GM19324 (cell line): ENCODE measurements at regions not wholly inside any gene's neighbourhood (a gene's known extent, or its start where the extent isn't known, plus 50 kb on each side); places are given as distances from the start of the nearest gene placed in this dataset.

Experiments used
- ATAC-seq: cut with Tn5 transposase; IDR thresholded peaks from one replicate; pipeline ENCODE4 v1.9.1; 2021; ENCODE audit warnings: mild to moderate bottlenecking, moderate library complexity; ENCODE audit not compliant: unreplicated experiment, low FRiP score

DNA sequence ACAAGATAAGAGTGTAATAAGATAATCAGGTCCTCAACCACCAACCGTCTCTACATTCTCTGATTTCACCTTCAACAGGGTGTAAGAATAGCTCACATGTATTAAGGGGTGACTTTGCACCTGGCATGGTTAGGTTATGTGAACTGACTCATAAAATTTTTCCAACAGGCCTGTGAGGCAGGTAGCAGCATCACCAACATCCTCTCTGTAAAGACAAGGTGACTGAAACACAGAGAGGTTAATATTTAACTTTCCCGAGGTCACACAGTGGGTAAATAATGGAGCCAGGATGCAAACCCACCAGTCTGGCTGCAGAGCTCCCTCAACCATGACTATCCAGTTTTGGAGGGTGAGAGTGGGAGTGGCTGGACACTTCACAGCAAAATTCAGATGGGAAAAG, 317.2 kb downstream of the C16orf95 start:
- no peak for ATAC-seq

DNA sequence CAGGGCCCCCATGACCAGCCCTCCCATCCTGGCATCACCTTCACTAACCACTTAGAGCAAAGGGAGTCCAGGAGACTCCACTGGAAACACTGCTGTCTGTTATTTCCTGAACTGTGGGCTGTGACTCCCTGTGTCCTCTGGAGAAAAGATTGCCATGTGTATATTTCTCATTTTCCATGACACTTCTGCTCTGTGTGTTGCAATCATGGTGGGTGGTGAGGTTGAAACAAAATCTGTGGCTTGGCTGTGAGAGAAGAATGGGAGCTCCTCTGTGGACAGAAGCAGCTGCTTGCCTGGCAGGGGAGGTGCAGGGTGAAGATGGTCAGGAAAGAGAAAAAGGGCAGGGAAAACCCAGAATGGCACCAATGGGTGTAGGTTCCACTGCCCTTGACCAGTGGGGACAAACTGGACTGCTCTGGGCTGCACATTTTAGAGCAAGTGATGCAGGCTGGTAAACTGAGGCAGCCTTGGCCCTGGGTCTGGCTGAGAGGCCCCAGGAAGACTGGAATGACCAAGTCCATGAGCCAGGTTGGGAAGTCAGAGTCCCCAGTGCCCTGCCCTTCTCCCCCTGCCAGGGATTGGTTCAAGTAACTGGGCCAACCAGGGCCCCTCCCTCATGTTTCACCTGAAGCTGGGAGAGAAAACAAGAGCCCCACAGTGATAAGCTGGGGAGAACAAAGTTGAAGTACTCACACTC, 314.3 kb downstream of the C16orf95 start:
- no peak for ATAC-seq

DNA sequence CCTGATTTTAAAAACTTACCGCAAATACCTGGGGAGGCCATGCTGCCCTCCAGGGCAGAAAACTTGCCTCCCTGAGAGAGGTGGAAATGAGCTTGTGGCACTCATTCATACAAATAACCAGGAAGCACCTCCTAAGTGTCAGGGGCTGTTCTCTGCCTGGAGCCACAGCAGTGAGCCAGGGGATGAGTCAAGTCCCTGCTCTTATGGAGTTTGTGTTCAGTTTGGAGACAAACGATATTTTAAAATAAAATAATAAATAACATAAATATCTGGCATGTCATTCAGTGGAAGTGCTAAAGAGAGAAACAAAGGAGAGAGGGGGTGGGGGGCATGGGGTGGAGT, 313.8 kb downstream of the C16orf95 start:
- no peak for ATAC-seq

DNA sequence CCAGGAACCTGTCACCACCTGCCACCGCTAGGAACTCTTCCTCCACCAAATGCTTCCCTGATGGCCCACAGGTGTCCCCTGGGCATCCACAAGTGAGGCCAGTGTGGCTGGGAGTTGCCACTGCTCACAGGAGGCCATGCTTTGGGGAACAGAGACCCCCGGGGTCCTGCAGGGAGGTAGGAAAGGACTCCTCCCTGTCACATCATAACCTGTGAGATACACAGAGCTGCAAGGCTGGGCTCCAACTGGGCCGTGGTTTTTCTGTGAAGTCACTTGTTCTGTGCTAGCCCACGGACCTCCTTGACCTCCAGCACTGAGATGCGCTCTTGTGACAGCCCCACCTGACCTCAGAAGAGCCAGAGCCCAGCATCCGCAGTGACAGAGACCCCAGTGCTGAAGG, 311.2 kb downstream of the C16orf95 start:
- ATAC-seq: no peak

DNA sequence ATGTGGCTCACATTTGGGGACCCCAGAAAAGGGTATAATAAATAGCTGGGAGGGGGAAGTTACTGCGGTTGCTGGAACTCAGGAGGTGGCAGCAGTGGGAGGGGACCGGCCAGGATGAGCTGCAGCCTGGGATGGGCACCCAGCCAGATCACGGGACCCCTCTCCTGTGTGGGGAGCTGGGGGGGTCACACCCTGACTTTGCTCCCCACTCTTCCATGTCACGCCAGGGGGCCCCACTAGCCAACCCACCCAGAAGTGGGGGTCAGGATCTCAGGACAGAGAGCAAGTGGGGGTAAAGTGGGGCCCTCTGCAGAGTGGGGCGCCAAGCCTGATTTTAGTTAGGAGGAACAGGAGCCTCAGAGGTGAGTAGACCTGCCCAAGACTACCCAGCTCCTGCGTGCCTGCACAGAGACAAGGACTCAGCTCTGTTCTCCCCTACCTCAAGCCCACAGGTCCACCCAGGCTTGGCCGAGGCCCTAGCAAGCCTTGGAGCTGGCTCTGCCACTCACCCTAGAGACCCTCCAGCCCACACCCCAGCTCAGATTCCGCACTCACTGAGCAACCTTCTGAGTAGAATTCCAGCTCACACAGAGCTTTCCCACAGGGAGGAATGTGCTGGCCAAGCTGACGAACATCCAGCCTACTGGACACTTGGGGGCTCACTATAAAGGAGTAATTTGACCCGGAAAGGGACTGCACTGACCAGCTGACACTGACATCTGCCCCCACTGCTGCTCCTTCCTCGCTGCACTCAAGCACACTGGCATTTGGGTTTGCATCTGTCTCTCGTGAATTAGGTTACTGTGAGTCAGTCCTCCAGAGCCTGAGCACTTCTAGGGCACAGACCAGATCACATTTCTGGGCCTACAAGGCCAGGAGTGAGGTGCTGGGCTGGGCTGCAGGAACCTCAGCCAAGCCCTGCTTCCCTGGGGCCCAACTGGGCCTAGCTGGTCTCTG, 310.1 kb downstream of the C16orf95 start:
- ATAC-seq: no peak

DNA sequence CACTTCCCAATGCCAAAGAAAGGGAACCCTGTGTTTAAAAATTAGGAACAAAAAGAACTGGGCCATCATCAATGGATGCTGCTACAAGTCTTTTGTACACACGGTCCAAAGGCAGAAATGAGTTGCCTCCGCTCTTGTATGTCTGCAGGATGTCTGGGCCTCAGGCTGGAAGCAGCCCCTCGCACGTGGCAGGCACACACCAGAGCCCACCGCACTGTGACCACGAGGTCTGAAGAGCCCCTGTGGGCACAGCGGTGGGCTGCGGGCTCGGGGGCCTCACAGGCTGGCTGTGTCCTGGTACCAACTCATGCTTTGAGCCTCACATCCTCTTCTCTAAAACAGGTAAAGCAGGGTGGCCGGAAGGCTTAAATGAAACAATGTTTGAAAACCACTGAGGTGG, 309.3 kb downstream of the C16orf95 start:
- ATAC-seq: no peak

DNA sequence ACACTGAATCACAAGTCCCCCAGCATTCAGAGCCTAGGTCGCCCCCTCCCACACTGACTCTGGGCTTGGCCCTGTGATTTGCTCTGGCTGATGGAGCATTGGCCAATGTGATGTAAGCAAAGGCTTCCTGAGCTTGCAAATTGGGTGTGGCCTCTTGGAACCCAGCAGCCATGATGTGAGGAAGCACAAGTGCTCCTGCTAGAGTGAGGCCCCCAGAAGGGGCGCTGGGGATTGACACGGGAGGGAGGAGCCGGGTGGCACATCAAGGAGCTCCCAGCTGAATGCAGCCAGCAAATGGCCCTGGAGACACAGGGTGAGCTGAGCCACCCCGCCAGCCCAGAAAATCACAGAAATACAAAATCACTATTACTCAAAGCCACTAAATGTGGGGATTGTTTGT, 308.5 kb downstream of the C16orf95 start:
- no peak for ATAC-seq

DNA sequence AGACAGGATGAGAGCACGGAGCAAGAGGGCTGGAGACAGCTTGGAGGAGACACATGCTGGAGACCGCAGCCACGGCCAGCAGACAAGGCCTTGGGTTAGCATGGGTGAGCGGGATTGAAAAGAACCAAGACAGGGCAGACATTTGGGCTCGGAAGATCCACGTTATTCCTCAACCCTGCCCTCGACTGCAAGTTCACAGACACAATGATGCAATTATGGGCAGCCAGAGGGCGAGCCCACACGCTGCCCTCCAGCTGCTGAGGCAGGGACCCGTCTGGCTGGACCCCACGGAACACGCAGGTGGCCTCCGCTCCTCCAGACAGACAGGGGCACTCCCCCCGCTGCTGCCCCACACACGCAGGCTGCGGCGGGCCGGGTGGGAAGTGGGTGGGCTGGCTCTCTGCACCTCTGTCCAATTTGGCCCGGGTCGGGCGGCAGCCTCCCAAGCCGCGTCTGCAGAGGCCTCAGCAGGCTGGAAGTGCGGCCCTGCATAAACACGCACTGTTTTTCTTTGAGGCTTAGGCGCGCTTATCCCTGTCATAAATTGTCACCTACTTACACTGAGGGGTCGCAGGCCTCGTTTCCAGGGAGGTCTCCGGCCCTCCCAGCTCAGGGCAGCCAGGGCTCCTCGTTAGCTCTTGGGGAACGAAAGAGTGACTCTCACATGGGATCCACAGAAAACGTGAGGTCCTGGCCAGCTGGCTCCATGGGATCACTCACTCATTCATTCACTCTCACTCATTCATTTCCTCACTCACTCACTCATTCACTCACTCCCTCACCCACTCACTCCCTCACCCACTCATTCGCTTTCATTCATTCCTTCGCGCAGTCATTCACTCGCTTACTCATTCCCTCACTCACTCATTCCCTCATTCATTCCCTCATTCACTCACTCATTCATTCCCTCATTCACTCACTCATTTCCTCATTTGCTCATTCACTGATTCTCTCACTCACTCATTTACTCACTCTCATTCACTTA, 303.9 kb downstream of the C16orf95 start:
- ATAC-seq: no peak

DNA sequence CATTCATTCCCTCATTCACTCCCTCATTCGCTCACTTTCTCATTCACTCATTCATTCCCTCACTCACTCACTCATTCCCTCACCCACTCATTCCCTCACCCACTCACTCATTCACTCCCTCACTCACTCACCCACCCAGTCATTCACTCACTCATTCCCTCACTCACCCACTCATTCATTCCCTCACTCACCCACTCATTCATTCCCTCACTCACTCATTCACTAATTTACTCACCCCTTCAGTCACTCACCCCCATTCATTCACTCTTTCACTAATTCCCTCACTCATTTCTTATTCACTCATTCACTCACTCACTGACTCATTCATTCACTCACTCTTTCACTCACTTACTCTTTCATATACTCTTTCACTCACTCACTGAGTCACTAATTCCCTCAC, 303.1 kb downstream of the C16orf95 start:
- ATAC-seq: no peak

DNA sequence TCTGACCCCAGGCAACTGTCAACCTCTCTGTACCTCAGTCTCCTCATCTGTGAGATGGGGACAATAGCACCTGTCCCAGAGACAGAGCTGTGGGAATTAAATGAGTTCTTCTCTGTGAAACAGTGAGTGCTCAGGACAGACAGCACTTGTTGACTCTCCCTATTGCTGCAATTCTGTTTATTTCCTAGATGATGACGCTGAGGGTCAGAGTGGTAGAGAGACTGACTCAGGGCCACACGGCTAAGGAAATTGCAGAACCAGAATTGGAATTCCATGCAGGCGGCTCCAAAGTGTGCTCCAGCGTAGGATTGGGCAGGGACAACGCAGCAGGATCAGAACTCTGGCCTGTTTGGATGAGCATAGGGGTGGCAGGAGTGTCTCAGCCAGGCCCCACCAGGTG, 302.2 kb downstream of the C16orf95 start:
- ATAC-seq: no peak

DNA sequence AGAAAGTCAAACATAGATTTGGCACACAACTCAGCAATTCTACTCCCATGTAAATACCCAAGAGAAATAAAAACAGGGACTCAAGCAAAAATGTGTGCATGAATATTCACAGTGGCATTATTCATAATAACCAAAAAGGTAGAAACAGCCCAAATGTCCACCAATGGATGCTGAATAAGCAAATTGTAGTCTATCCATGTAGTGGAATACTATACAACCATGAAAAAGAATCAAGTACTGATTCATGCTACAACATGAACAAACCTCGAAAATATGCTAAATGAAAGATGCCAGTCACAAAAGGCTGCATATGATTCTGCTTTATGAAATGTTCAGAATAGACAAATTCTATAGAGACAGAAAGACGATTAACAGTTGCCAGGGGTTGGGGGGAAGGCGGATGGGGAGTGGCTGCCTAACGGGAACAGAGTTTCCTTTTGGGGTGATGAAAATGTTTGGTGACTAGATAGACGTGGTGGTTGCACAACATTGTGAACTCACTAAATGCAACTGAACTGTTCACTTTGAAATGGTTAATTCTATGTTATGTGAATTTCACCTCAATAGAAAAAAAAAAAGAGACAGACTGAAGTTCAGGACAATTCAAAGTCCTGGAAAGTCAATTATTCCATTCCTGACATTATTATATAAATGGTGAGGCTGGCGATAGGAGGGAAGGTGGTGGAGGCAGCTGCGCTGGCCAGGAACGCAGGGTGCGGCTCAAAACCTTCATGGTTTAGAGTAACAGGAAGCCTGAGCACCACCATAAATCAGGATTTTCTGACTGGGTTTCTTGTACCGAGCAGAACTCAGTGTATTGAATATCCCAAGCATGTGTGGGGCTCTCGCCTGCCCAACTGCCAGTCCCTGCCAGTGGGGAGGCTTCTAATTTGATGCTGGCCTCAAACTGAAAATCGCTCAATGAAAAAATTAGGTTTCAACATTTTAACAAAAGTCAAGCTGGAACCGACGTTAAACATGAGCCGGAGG, 300.9 kb downstream of the C16orf95 start:
- ATAC-seq: no peak

DNA sequence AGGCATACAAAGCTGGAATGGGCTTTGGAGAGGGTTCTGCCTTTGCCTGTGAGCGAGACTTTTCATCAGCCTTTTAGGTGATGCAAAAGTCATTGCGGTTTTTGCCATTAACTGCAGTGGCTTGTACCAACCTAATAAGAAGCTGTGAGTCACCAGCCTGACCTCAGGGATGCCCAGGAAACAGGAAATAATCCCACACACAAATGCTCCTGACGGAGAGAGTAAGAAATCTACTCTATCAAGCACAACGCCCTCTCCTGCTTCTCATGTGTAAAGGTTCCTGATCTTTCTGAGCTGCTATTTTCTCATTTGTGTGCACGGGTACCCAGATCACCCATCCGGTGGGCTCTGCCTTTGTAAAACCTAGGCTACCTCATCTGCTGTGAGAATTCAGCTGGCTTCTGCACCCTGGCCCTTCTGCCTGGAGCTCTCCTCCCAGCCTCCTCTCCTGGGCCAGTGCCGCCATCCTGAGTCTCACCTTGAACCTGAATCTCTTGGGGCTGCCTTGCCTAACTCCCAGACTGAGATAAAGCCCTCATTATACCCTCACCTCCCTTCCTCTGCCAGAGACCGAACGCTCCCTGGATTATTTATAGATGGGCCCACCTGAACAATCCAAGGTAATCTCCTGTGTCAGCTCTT, 299.7 kb downstream of the C16orf95 start:
- no peak for ATAC-seq

DNA sequence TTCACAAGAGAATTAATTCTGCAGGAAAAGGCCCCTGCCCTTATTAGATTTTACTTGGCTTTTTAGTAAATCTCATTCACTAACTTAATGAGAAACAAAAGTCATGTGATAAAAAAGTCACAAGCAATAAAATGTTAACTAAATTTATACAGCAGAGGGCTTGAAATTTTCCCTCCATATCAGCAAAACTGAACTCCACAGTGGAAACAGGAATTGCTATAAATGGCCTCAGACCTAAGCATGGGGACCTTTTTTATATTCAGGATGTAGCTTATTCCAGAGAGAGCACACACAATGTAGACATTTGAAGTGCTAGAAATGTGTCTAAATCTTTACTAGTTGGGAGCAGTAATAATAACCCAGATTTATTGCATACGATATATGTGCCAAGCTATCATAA, 291.5 kb downstream of the C16orf95 start:
- no peak for ATAC-seq

DNA sequence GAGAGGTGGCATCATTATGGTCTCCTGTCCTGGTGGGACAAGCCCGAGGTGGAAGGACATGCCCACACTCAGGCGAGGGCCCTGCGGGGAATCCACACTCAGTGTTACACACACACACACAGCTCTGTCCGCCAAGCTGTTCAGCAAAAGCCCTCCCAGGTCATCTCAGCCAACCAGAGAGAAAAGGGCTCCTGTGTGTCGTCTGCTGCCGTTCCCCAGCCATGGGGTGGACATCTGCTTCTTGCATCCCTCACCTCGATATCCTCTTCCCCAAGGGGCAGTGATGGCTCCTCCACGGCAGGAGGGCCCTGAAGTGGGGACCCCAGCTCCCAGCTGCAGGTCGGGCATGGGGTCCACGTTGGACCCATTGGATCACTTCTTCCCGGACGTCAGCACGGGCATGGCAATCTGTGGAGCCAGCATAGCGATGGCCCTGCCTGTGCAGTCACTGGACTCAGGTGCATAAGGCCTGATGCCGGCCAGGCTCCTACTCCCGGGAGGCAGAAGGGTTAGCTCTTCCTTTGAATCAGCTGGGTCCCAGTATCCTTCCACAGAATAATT, 290.1 kb downstream of the C16orf95 start:
- ATAC-seq: no peak

DNA sequence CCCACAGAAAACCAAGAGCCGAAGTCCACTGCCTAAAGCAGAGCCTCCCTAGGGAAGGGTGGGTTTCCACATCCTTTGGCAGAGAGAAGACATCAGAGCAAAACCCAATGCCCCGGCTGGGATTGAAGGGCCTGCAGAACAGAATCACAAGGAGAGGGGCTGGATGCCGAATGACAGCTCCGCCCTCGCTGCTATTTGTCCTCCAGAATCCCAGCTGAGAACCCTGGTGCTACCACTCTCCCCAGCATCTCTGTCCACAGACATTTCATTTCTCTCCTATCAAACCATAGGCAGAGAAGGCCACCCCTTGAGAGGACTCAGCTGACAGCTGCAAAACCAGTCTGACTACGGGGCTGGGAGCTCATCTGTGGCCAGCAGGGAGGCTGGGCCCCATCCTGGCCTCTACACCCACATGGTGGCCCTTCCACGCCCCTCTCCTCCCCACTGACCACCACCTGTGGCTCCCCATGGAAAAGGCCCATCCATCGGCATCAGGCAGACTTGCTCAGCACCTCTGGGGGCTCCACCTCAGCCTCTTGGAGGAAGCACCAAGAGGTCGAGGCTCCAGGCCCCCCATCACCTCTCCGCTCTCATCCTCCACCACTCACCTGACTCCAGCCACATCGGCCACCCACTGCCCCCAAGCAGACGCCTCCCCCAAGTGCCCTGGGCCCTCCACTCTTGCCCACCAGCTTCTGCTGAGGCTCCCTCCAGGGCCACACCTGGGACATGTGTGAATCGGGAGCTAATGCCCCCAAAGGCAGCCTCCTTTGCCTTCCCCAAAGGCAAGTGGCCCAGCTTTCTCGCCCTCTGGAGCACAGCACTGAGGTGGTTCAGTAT, 288.5 kb downstream of the C16orf95 start:
- no peak for ATAC-seq

DNA sequence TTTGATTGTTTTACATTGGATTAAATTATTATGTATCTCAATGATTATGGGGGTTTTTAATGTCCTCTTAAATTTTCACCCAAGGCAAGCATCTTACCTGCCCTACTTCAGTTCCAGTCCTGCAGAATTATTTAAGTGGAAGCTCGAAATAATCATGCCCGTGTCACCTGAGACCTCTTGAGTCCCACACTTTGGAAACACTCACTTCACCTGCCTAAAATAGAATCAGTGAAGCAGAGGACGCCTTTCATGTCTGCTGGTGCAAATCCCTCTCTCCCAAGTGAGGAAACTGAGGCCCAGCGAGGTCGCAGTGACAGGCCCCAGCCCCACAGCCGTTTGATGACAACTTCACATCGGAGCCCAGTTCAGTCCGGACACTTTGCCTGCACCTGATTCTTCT, 284.6 kb downstream of the C16orf95 start:
- no peak for ATAC-seq

DNA sequence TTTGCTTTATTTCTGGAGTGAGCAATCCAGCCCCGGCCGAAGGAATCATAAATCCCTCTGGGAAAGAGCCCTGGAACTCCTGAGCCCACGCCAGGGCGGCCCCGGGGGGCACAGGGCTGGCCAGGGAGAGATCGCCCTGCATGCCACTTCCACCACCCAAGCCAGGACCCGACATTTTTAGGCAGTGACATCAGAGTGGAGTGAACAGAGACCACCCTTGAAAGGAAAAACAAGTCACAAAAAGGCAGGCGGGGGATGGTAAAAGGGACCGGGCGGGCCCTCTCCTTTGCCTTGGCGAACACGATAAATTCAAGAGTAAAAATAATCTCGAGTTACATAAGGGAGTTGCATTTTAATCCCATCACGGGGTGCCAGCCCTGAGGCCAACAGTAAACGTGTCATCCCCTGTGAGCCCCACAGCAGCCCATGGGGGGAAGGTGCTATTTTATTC, 284.1 kb downstream of the C16orf95 start:
- ATAC-seq: no peak
